ENCODE measurements at regions not wholly inside any gene's neighbourhood (a gene's known extent, or its start where the extent isn't known, plus 50 kb on each side); places are given as distances from the start of the nearest gene placed in this dataset.

- H3K4me1 ChIP-seq = peaks cover 0 to 7% (median 0%) of the 10 kb centered on the region in 4 donors
- intact Hi-C loops (cut with DNase I; ENCODE audit: low total_unique reads) = no loop called here
- 84 to 95% (median 88%) methylated on average over 1 of the region's 1 CpG for WGBS, 5 donors
- H3K36me3 ChIP-seq = no peaks in the 10 kb centered on the region
- H3K4me3 ChIP-seq = no peak overlapping the region
- DNase-seq = no peak
- no peaks in the 10 kb centered on the region for H3K27me3 ChIP-seq
- TF ChIP-seq EP300 (IDR thresholded peaks at IDR 0.05) (no peak), POLR2AphosphoS5 (IDR thresholded peaks at IDR 0.05) (no peak), POLR2A (IDR thresholded peaks at IDR 0.05) (no peak), CTCF (IDR thresholded peaks at IDR 0.05) (no peak)
- no peaks in the 10 kb centered on the region for H3K9me3 ChIP-seq
- no peak overlapping the region for H3K27ac ChIP-seq
Observed at GRCh38 chr3:154900816-154901215, 179.3 kb upstream of the MME start.

GRCh38 chr3:154898916-154899315 lies 181.2 kb upstream of the MME start:
- Histone ChIP-seq H3K27me3 (no peaks in the 10 kb centered on the region), H3K4me3 (no peak overlapping the region), H3K36me3 (no peaks in the 10 kb centered on the region), H3K4me1 (peaks cover 0 to 7% (median 0%) of the 10 kb centered on the region in 4 donors), H3K9me3 (peaks cover 0 to 3% (median 0%) of the 10 kb centered on the region in 4 donors), H3K27ac (no peak overlapping the region)
- 60 to 85% (median 67%) methylated on average over 1 of the region's 1 CpG for WGBS, 5 donors
- TF ChIP-seq CTCF (IDR thresholded peaks at IDR 0.05) (no peak), POLR2AphosphoS5 (IDR thresholded peaks at IDR 0.05) (no peak), POLR2A (IDR thresholded peaks at IDR 0.05) (no peak), EP300 (IDR thresholded peaks at IDR 0.05) (no peak)
- intact Hi-C loops (cut with DNase I; ENCODE audit: low total_unique reads) = no loop called here
- no peak for DNase-seq

GRCh38 chr3:154898443-154898842 lies 181.7 kb upstream of the MME start:
- Histone ChIP-seq H3K4me3 (no peak overlapping the region), H3K27ac (no peak overlapping the region), H3K36me3 (no peaks in the 10 kb centered on the region), H3K9me3 (peaks cover 0 to 3% (median 0%) of the 10 kb centered on the region in 4 donors), H3K27me3 (no peaks in the 10 kb centered on the region), H3K4me1 (peaks cover 0 to 7% (median 0%) of the 10 kb centered on the region in 4 donors)
- no peak for DNase-seq
- TF ChIP-seq CTCF (IDR thresholded peaks at IDR 0.05) = no peak
- no peak for TF ChIP-seq POLR2A (IDR thresholded peaks at IDR 0.05)
- no peak for TF ChIP-seq EP300 (IDR thresholded peaks at IDR 0.05)
- TF ChIP-seq POLR2AphosphoS5 (IDR thresholded peaks at IDR 0.05) = no peak
- WGBS, 5 donors = 47 to 54% (median 52%) methylated on average over 3 of the region's 3 CpGs
- intact Hi-C loops (cut with DNase I; ENCODE audit: low total_unique reads) = no loop called here

- H3K27ac ChIP-seq = no peak overlapping the region
- TF ChIP-seq POLR2A (IDR thresholded peaks at IDR 0.05) (no peak), CTCF (IDR thresholded peaks at IDR 0.05) (no peak), EP300 (IDR thresholded peaks at IDR 0.05) (no peak), POLR2AphosphoS5 (IDR thresholded peaks at IDR 0.05) (no peak)
- H3K36me3 ChIP-seq = no peaks in the 10 kb centered on the region
- 82 to 90% (median 85%) methylated on average over 6 of the region's 6 CpGs for WGBS, 5 donors
- no peaks in the 10 kb centered on the region for H3K27me3 ChIP-seq
- H3K9me3 ChIP-seq = peaks cover 0 to 9% (median 2%) of the 10 kb centered on the region in 4 donors
- intact Hi-C loops (cut with DNase I; ENCODE audit: low total_unique reads) = no loop called here
- no peak for DNase-seq
- peaks cover 0 to 2% (median 0%) of the 10 kb centered on the region in 4 donors for H3K4me1 ChIP-seq
- H3K4me3 ChIP-seq = no peak overlapping the region
Observed at GRCh38 chr3:154893813-154894212, 186.3 kb upstream of the MME start.

Measured in stomach (tissue), 8 donors.